ENCODE measurements at regions not wholly inside any gene's neighbourhood (a gene's known extent, or its start where the extent isn't known, plus 50 kb on each side); places are given as distances from the start of the nearest gene placed in this dataset.

DNA sequence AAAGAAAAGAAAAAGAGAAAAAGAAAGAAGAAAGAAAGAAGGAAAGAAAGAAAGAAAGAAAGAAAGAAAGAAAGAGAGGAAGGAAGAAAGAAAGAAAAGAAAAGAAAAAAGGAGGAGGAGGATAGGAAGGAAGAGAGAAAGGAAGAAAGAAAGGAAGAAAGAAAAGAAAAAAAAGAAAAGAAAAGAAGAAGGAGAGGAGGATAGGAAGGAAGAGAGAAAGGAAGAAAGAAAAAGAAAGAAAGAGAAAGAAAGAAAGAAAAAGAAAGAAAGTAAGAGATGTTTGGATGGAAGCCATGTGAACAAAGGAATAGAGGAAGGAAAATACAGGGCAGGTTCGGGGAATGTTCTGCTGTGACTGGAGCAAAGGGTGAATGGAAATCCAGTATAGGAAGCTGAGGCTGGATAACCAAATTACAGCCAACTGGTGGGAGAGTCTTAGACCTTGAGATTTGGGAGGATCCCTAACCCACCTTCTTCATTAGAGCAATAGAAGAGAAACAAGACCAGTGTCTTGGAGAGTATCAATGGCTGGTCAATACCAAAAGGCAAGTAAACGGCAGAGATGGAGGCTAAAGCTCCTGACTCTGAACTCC lies 94.9 kb downstream of the RASSF10 start:
- POLR2A ChIA-PET: interaction anchor here (1.7 kb wide), 1 partner anchor 10 kb away, joined by 4 read pairs; no protein-coding TSS in a partner anchor
- peak; percentile 26; the same call in 1 of the 2 replicates for TF ChIP-seq SMAD9 (CRISPR knock-in tag; IDR thresholded peaks at IDR 0.05)
- TF ChIP-seq, protein P1, sequence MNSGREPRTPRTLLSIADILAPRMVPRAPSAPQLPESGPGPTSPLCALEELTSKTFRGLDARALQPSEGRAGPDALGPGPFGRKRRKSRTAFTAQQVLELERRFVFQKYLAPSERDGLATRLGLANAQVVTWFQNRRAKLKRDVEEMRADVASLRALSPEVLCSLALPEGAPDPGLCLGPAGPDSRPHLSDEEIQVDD (CRISPR knock-in tag; IDR thresholded peaks at IDR 0.05; ENCODE audit: borderline replicate concordance): no peak
- Histone ChIP-seq H3K36me3 (replicated peaks in 1 of 2; ENCODE audit: control insufficient read depth in 1 of 2, insufficient read depth in 2 of 2, low read length in 2 of 2) (no peaks in the 10 kb centered on the region), H3K4me1 (ENCODE audit: insufficient read depth, low read length) (peaks cover 40% of the 10 kb centered on the region), H4K20me1 (ENCODE audit: insufficient read depth, low read length) (no peaks in the 10 kb centered on the region), H3K9me3 (ENCODE audit: low read length) (no peaks in the 10 kb centered on the region), H3K27ac (ENCODE audit: extremely low read length, insufficient read depth, low read length) (no peak overlapping the region), H2AFZ (ENCODE audit: low read length) (peak overlapping the region; percentile 33), H3K79me2 (ENCODE audit: insufficient read depth, low read length) (no peaks in the 10 kb centered on the region), H3K9ac (ENCODE audit: insufficient read depth, low read depth, low read length) (no peak overlapping the region), H3K27me3 (ENCODE audit: control insufficient read depth in 1 of 2, insufficient read depth in 2 of 2, low read length in 2 of 2) (no peaks in the 10 kb centered on the region), H3K4me2 (ENCODE audit: low read depth, low read length) (no peak overlapping the region), H3K4me3 (replicated peaks in 1 of 3; ENCODE audit: insufficient read depth in 1 of 3, low read depth in 2 of 3, low read length in 3 of 3) (no peak overlapping the region)
- WGBS (ENCODE audit: low lambda C conversion rate): 64% methylated on average over 2 of the region's 2 CpGs
- BruUV-seq (replicated peaks): no TSS peak
- ATAC-seq: no peak
- CTCF ChIA-PET (ENCODE audit: low intra/inter-chr PET ratio, low total read pairs): no interaction called here
- in situ Hi-C loops (cut with HindIII; ENCODE audit: extremely low pct_ligation_motif_present, low pct_unique_long_range_greater_than_20kb) (no loop called here), intact Hi-C loops (cut with micrococcal nuclease; ENCODE audit: unreplicated experiment) (no loop called here)
- FAIRE-seq: no peak
- no peak for DNase-seq (ENCODE audit: low spot score)

DNA sequence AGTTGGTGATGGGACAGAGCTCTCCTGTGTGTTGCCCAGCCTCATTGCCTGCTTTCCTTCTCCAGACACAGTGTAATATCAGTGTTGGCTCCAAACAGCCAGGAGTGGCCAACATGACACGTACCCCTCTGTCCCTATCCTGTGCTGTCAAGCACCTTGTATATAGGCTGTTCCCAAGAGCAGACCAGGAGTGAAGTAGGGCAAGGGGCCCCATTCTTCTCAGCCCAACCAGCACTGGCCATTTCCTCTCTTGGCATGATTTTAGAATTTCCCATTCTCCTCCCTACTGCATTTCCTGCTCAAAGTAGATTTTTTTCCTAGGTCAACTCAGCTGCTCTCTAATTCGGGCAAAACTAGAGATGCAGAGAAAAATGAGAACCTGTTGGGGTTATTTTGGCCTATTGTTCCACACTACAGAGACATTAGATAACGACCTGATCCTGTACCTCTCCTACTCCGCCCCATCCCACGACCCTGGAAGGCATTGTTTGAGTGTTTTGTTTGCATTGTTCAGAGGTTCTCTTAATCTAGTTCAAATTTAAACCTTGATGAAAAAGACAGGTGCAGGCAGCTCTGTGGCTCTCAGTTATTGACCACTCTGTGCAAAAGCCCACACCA lies 95.6 kb downstream of the RASSF10 start:
- Histone ChIP-seq H4K20me1 (ENCODE audit: insufficient read depth, low read length) (no peaks in the 10 kb centered on the region), H3K4me2 (ENCODE audit: low read depth, low read length) (peak overlapping the region; percentile 55), H3K4me1 (ENCODE audit: insufficient read depth, low read length) (peaks cover 40% of the 10 kb centered on the region), H3K36me3 (replicated peaks in 1 of 2; ENCODE audit: control insufficient read depth in 1 of 2, insufficient read depth in 2 of 2, low read length in 2 of 2) (no peaks in the 10 kb centered on the region), H3K9me3 (ENCODE audit: low read length) (no peaks in the 10 kb centered on the region), H3K4me3 (replicated peaks in 1 of 3; ENCODE audit: insufficient read depth in 1 of 3, low read depth in 2 of 3, low read length in 3 of 3) (no peak overlapping the region), H3K27ac (ENCODE audit: extremely low read length, insufficient read depth, low read length) (no peak overlapping the region), H3K79me2 (ENCODE audit: insufficient read depth, low read length) (no peaks in the 10 kb centered on the region), H3K9ac (ENCODE audit: insufficient read depth, low read depth, low read length) (no peak overlapping the region), H2AFZ (ENCODE audit: low read length) (peak overlapping the region; percentile 33), H3K27me3 (ENCODE audit: control insufficient read depth in 1 of 2, insufficient read depth in 2 of 2, low read length in 2 of 2) (no peaks in the 10 kb centered on the region)
- 17% methylated on average over 5 of the region's 5 CpGs for WGBS (ENCODE audit: low lambda C conversion rate)
- CTCF ChIA-PET (ENCODE audit: low intra/inter-chr PET ratio, low total read pairs): no interaction called here
- peak; percentile 13 for DNase-seq (ENCODE audit: low spot score)
- in situ Hi-C loops (cut with HindIII; ENCODE audit: extremely low pct_ligation_motif_present, low pct_unique_long_range_greater_than_20kb): no loop called here
- intact Hi-C loops (cut with micrococcal nuclease; ENCODE audit: unreplicated experiment): no loop called here
- ATAC-seq: peak; percentile 48
- FAIRE-seq: no peak
- BruUV-seq (replicated peaks): no TSS peak
- POLR2A ChIA-PET: interaction anchor here (1.7 kb wide), 1 partner anchor 10 kb away, joined by 4 read pairs; no protein-coding TSS in a partner anchor
- TF ChIP-seq, protein P2, sequence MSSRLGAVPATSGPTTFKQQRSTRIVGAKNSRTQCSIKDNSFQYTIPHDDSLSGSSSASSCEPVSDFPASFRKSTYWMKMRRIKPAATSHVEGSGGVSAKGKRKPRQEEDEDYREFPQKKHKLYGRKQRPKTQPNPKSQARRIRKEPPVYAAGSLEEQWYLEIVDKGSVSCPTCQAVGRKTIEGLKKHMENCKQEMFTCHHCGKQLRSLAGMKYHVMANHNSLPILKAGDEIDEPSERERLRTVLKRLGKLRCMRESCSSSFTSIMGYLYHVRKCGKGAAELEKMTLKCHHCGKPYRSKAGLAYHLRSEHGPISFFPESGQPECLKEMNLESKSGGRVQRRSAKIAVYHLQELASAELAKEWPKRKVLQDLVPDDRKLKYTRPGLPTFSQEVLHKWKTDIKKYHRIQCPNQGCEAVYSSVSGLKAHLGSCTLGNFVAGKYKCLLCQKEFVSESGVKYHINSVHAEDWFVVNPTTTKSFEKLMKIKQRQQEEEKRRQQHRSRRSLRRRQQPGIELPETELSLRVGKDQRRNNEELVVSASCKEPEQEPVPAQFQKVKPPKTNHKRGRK (CRISPR knock-in tag; IDR thresholded peaks at IDR 0.05): peak; percentile 7; the same call in 1 of the 2 replicates
- TF ChIP-seq ZNF235 (CRISPR knock-in tag; IDR thresholded peaks at IDR 0.05; ENCODE audit: borderline replicate concordance): no peak
- TF ChIP-seq, protein P3, sequence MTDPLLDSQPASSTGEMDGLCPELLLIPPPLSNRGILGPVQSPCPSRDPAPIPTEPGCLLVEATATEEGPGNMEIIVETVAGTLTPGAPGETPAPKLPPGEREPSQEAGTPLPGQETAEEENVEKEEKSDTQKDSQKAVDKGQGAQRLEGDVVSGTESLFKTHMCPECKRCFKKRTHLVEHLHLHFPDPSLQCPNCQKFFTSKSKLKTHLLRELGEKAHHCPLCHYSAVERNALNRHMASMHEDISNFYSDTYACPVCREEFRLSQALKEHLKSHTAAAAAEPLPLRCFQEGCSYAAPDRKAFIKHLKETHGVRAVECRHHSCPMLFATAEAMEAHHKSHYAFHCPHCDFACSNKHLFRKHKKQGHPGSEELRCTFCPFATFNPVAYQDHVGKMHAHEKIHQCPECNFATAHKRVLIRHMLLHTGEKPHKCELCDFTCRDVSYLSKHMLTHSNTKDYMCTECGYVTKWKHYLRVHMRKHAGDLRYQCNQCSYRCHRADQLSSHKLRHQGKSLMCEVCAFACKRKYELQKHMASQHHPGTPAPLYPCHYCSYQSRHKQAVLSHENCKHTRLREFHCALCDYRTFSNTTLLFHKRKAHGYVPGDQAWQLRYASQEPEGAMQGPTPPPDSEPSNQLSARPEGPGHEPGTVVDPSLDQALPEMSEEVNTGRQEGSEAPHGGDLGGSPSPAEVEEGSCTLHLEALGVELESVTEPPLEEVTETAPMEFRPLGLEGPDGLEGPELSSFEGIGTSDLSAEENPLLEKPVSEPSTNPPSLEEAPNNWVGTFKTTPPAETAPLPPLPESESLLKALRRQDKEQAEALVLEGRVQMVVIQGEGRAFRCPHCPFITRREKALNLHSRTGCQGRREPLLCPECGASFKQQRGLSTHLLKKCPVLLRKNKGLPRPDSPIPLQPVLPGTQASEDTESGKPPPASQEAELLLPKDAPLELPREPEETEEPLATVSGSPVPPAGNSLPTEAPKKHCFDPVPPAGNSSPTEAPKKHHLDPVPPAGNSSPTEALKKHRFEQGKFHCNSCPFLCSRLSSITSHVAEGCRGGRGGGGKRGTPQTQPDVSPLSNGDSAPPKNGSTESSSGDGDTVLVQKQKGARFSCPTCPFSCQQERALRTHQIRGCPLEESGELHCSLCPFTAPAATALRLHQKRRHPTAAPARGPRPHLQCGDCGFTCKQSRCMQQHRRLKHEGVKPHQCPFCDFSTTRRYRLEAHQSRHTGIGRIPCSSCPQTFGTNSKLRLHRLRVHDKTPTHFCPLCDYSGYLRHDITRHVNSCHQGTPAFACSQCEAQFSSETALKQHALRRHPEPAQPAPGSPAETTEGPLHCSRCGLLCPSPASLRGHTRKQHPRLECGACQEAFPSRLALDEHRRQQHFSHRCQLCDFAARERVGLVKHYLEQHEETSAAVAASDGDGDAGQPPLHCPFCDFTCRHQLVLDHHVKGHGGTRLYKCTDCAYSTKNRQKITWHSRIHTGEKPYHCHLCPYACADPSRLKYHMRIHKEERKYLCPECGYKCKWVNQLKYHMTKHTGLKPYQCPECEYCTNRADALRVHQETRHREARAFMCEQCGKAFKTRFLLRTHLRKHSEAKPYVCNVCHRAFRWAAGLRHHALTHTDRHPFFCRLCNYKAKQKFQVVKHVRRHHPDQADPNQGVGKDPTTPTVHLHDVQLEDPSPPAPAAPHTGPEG (CRISPR knock-in tag; IDR thresholded peaks at IDR 0.05): no peak
- TF ChIP-seq SOX5 (CRISPR knock-in tag; IDR thresholded peaks at IDR 0.05; ENCODE audit: borderline replicate concordance): peak; percentile 61; the same call in 1 of the 2 replicates
- no peak for TF ChIP-seq NCOA2 (CRISPR knock-in tag; IDR thresholded peaks at IDR 0.05)
- 0 out of 2 replicates have a peak, but pooled peaks have one; percentile 16 for TF ChIP-seq SOX13 (IDR thresholded peaks at IDR 0.05)
- TF ChIP-seq SOX13 (CRISPR knock-in tag; conservative IDR thresholded peaks at IDR 0.05 in 1 of 2, IDR thresholded peaks at IDR 0.05 in 1 of 2): peak in 1 of 2 experiments; percentile 90; a peak in 2 of 4 replicates

Data from HepG2 (cell line).